ENCODE measurements at regions not wholly inside any gene's neighbourhood (a gene's known extent, or its start where the extent isn't known, plus 50 kb on each side); places are given as distances from the start of the nearest gene placed in this dataset.

DNA sequence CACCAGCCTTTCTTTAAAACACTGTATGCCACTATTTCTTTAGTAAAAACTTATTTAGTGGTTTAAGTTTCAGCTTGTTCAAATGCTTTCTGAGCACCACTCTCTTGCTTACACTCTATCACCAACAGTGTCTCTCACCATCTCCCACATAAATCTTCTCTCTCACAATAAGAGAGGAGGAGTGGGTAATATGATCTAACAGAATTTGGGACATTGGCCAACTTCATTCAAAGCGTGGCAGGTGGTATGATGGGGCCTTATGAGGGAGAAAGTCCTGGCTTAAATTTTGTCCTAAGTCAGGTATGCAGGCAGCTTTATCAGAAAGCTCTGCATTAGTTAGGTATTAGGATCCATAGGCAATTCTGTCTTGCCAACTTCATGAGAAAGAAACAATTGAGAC is 1132.5 kb downstream of the TUSC7 start:
- TF ChIP-seq MYC (IDR thresholded peaks at IDR 0.05; ENCODE audit: low read depth, low read length) (no peak), POLR2A (IDR thresholded peaks at IDR 0.05; ENCODE audit: extremely low read depth, insufficient read length) (no peak)
- TF ChIP-seq, protein P1, sequence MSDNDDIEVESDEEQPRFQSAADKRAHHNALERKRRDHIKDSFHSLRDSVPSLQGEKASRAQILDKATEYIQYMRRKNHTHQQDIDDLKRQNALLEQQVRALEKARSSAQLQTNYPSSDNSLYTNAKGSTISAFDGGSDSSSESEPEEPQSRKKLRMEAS (IDR thresholded peaks at IDR 0.05; ENCODE audit: low read depth, low read length), result no peak
- TF ChIP-seq, protein P2, sequence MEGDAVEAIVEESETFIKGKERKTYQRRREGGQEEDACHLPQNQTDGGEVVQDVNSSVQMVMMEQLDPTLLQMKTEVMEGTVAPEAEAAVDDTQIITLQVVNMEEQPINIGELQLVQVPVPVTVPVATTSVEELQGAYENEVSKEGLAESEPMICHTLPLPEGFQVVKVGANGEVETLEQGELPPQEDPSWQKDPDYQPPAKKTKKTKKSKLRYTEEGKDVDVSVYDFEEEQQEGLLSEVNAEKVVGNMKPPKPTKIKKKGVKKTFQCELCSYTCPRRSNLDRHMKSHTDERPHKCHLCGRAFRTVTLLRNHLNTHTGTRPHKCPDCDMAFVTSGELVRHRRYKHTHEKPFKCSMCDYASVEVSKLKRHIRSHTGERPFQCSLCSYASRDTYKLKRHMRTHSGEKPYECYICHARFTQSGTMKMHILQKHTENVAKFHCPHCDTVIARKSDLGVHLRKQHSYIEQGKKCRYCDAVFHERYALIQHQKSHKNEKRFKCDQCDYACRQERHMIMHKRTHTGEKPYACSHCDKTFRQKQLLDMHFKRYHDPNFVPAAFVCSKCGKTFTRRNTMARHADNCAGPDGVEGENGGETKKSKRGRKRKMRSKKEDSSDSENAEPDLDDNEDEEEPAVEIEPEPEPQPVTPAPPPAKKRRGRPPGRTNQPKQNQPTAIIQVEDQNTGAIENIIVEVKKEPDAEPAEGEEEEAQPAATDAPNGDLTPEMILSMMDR (IDR thresholded peaks at IDR 0.05; ENCODE audit: low read depth, low read length), result no peak
- H3K4me3 ChIP-seq (ENCODE audit: low read depth, low read length), result no peak overlapping the region
- no peak for DNase-seq (ENCODE audit: low read depth)

DNA sequence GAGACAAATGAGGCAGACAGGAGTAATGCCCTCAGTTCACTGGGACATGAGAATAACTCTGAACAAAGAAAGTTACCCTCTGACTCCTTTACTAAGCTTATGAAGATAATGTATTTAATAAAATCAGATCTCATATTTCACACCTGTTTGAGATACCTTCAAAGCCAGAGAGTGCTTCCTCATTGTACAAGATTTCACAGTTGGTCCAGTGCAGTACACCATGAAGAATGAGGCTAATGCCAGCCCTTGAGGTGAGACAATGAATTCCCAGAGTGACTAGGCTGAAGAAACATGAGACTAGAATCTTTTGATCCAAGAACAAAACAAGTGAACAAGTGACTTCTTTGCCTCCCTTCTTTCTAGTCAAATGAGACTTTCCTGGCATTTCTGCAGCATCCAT is 1133.8 kb downstream of the TUSC7 start:
- TF ChIP-seq MYC (IDR thresholded peaks at IDR 0.05; ENCODE audit: low read depth, low read length) (no peak), POLR2A (IDR thresholded peaks at IDR 0.05; ENCODE audit: extremely low read depth, insufficient read length) (no peak)
- TF ChIP-seq, protein P1 (IDR thresholded peaks at IDR 0.05; ENCODE audit: low read depth, low read length), result no peak
- TF ChIP-seq, protein P2 (IDR thresholded peaks at IDR 0.05; ENCODE audit: low read depth, low read length), result no peak
- no peak for DNase-seq (ENCODE audit: low read depth)
- no peak overlapping the region for H3K4me3 ChIP-seq (ENCODE audit: low read depth, low read length)

DNA sequence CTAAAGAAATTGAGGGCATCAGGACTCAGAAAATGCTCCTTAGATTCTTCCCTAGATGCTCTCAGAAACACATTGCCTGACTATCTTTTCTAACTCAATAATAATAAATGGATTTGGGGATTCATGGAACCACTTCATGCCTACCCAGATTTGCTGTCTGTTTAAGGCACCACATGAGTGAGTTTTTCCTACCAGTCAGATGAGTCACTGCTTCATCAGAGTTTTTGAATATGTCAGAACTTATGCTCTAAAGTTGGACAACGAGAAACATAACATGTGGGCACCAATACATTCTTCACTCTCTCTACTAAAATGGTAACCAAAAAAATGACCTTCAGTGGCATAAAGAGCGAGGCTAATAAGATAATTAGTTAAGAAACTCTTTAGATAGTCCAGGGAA is 1135.1 kb downstream of the TUSC7 start:
- no peak overlapping the region for H3K4me3 ChIP-seq (ENCODE audit: low read depth, low read length)
- no peak for DNase-seq (ENCODE audit: low read depth)

DNA sequence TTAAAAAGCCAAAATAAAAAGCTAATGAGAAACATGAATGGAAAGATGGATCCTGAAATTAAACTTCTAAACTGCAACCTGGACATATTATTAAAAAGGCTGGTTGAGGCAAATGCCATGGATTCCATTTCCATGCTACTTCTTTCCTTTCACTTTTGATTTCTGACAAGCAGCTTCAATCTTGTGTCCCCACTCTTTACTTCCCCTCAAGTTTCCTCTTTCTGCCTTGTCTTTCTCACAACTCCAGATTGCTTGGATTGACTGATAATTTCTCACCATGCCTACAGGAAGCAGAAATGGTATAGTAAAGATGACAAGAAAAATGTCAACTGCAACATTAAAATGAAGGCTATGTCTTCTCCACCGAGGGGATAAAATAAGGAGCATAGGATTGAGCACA is 1136.7 kb downstream of the TUSC7 start:
- no peak overlapping the region for H3K4me3 ChIP-seq (ENCODE audit: low read depth, low read length)
- TF ChIP-seq POLR2A (IDR thresholded peaks at IDR 0.05; ENCODE audit: extremely low read depth, insufficient read length) (no peak), MYC (IDR thresholded peaks at IDR 0.05; ENCODE audit: low read depth, low read length) (no peak)
- TF ChIP-seq, protein P2 (IDR thresholded peaks at IDR 0.05; ENCODE audit: low read depth, low read length), result no peak
- TF ChIP-seq, protein P1 (IDR thresholded peaks at IDR 0.05; ENCODE audit: low read depth, low read length), result no peak
- no peak for DNase-seq (ENCODE audit: low read depth)

More for the DNA sequence above, 1135.1 kb downstream of the TUSC7 start:
- no peak for TF ChIP-seq MYC (IDR thresholded peaks at IDR 0.05; ENCODE audit: low read depth, low read length)
- TF ChIP-seq, protein P2 (IDR thresholded peaks at IDR 0.05; ENCODE audit: low read depth, low read length), result no peak

DNA sequence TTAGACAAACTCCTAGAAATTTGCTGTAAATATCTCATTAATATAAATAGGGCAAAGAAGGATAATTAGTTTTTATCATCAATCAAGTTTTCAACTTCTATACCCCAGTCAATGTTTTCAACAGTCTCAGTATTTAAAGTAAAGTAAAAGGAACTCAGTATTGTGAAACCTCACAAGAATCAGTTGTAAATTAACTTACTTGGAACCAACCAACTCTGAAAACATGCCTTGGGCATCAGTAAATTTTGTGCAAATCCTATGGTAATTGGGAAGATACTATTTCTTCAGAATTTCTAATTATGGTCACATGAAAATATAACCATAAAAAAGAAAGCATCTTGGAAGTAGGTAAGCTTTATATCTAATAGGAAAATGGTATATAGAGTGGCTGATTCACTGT is 1139.0 kb downstream of the TUSC7 start:
- no peak overlapping the region for H3K4me3 ChIP-seq (ENCODE audit: low read depth, low read length)
- DNase-seq (ENCODE audit: low read depth), result no peak
- TF ChIP-seq, protein P1 (IDR thresholded peaks at IDR 0.05; ENCODE audit: low read depth, low read length), result no peak
- no peak for TF ChIP-seq POLR2A (IDR thresholded peaks at IDR 0.05; ENCODE audit: extremely low read depth, insufficient read length)
- TF ChIP-seq, protein P2 (IDR thresholded peaks at IDR 0.05; ENCODE audit: low read depth, low read length), result no peak
- TF ChIP-seq MYC (IDR thresholded peaks at IDR 0.05; ENCODE audit: low read depth, low read length), result no peak
